GM12892 (cell line): ENCODE measurements at regions not wholly inside any gene's neighbourhood (a gene's known extent, or its start where the extent isn't known, plus 50 kb on each side); places are given as distances from the start of the nearest gene placed in this dataset.

Source experiments
- POLR2A ChIP-seq: IDR thresholded peaks from 2 replicates; pipeline ENCODE4 v1.6.1; 2011; ENCODE audit warnings: low read depth, low read length, control low read depth
- TAF1 ChIP-seq: IDR thresholded peaks from 2 replicates; pipeline ENCODE4 v1.6.1; 2011; ENCODE audit warnings: low read depth, mild to moderate bottlenecking, control low read depth, low read length, borderline replicate concordance

DNA sequence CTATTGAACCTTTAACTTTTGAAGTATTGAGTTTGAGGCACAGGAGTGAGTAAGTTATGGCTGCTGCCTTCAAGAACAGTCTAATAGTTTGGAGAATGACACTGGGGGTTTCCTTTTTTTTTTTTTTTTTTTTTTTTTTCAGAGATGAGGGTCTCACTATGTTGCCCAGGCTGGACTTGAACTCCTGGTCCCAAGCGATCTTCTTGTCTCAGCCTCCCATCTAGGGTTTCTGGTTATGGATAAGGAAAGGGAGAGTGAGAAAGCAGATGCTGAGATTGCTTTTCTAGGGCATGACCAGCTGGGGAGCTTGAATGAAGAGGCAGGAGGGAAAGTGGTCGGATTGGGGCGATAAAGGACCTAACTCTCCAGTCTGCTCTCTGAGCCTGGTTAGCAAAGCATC is 59.9 kb upstream of the BTRC start:
- TF ChIP-seq POLR2A (no peak), TAF1 (no peak)
